NCI-H146 treated with DMSO at 0.1 percent for 48 hours (cell line): ENCODE measurements at regions not wholly inside any gene's neighbourhood (a gene's known extent, or its start where the extent isn't known, plus 50 kb on each side); places are given as distances from the start of the nearest gene placed in this dataset.

Experiments used
- DNase-seq: peaks from one replicate; lab custom pipeline; 2025; ENCODE audit not compliant: unreplicated experiment; lab: John Stamatoyannopoulos, UW

- no peak for DNase-seq
These were observed 406.7 kb downstream of the GPATCH2 start for GRCh38 chr1:217224201-217224600.

- no peak for DNase-seq
These were observed 416.3 kb downstream of the GPATCH2 start for GRCh38 chr1:217214551-217214950.

- DNase-seq: no peak
These were observed 419.4 kb downstream of the GPATCH2 start for GRCh38 chr1:217211486-217211885.

DNA sequence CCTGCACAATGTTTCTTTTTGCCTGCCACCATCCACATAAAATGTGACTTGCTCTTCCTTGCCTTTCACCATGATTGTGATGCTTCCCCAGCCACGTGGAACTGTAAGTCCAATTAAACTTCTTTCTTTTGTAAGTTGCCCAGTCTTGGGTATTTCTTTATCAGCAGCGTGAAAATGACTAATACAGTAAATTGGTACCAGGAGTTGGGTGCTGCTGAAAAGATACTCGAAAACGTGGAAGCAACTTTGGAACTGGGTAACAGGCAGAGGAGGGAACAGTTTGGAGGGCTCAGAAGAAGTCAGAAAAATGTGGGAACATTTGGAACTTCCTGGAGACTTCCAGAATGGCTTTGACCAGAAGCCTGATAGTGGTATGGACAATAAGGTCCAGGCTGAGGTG lies 425.3 kb downstream of the GPATCH2 start:
- DNase-seq: no peak

- no peak for DNase-seq
These were observed 434.3 kb downstream of the GPATCH2 start for GRCh38 chr1:217196616-217197015.

- no peak for DNase-seq
These were observed 437.7 kb downstream of the GPATCH2 start for GRCh38 chr1:217193151-217193550.

GRCh38 chr1:217191441-217191840 lies 439.4 kb downstream of the GPATCH2 start:
- DNase-seq: no peak

DNA sequence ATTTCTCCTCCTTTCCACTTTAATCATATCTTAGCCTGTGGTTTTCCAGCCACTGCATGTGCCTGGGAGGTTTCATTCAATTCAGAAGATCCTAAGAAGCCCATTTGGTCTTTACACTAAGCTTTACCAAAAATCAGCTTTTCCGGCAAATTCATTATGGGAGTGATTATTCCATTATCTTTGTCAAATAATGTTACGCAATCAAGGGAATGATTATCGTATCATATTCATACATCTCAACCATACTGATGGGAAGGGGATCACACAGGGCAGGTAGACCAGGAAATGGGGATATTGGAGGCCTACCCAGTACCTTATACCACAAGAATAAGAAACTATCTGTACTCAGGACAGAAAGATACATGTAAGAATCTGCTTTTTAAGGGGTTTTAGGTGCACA lies 440.5 kb downstream of the GPATCH2 start:
- DNase-seq: no peak

DNA sequence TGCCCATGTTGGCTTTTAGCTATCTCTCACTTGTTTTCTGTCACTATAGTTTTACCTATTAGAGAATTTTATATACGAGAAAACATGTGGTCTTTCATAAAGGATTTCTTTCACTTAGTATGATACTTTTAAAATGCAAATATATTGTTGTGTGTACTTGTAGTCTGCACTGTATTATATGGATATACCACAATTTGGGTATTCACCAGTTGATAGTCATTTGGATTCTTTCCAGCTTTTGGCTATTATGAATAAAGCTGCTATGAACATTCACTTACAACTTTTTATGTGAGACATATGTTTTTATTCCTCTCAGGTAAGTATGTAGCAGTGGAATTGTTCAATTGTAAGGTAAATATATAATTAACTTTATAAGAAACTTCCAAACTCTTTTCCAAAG lies 441.5 kb downstream of the GPATCH2 start:
- no peak for DNase-seq

DNA sequence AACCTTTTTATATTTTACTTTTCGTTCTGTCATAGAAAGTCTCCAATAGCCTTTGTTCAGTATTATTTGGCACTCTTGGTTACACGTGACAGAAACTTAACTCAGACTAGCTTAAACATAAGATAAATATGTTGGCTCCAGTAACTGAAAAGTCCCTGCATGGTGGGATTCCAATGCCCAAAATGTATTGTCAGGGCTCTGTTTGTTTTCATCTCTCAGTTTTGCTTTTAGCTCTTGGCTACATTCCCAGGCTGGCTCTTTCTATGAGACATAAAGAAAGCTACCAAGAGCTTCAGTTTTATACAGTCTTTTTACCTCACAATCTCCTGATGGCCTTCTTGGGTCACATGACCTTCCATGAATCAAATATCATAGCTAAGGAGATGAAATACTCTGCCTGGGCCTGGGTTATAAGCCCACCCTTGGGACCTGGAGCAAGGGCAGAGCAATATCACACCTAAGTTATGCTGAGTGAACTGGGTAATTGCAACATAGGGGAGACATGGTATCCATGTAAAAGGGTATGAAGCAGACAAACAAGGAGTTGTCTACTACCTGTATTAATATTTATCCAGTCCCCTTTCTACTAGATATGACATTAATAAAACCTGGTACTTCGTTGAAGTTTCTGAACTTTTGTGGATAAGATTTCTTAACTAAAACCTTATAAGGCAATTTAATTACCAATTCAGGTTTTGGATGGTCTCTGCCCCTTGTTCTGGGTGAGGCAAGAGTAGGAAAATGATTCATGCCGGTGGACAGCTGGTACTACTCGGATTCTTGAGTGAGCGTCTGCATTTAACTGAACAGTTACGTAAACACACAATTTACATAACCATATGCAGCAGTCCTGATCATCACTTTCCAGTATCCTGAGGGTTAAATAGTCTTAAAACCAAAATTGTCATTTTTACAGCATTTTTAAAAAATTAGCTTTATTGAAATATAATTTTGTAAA lies 442.3 kb downstream of the GPATCH2 start:
- no peak for DNase-seq

GRCh38 chr1:217186664-217187063 lies 444.2 kb downstream of the GPATCH2 start:
- DNase-seq: no peak

DNA sequence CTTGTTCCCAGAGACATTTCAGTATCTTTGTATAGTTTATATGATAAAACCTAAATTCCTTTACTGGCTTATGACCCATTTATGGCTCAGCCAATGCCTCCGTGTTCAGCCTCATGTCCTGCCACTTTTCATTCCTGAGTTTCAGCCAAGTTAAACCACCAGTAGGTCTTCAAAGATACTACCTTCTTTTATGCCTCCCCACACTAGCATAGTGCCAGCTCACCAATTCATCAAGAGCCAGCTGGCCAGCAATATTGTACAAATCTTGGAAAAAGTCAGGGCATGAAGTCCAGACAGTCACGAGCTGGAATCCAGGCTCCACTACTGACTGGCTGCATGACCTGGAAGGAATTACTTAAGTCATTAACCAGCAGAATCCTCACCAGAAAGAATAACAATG lies 446.0 kb downstream of the GPATCH2 start:
- DNase-seq: no peak

DNA sequence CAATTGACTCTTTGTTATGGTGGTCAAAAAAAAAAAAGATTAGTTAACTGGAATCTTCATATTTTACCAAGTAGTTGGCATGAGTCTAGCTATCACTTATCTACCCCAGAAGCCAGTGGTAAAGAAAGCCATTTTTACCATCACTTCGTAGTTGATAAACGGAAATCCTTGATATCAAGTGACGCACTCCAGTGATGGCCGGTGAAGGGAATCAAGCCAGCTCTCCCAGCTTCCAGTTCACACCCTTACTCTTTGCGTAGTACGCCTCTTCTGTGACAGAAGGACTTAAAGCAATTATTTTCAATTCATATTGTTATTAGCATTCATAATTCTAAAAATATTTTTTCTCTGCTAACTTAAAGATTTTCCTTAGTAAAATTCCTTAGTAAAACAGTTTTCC lies 447.9 kb downstream of the GPATCH2 start:
- DNase-seq: no peak

- no peak for DNase-seq
These were observed 449.1 kb downstream of the GPATCH2 start for GRCh38 chr1:217181756-217182155.

GRCh38 chr1:217181176-217181746 lies 449.6 kb downstream of the GPATCH2 start:
- DNase-seq: no peak

- no peak for DNase-seq
These were observed 450.4 kb downstream of the GPATCH2 start for GRCh38 chr1:217180443-217180842.

DNA sequence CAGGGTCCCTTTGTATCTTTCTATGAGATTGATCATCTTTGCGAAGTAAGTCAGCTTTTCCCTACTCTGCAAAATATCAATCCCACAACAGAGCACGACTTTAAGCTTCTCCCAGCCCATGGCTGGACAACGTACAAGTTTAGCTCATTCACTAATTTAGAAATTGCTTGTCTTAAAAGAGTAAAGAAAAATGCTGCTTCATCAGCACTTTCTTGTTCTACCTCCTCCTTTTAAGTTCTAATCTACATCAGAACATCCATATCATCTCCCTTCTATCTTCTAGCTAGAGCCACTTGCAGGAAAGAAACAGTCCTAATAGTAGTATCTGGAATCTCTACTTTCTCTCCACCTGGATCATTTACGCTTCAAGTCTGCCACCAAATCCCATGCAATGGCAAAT lies 441.2 kb upstream of the ESRRG start:
- DNase-seq: no peak

DNA sequence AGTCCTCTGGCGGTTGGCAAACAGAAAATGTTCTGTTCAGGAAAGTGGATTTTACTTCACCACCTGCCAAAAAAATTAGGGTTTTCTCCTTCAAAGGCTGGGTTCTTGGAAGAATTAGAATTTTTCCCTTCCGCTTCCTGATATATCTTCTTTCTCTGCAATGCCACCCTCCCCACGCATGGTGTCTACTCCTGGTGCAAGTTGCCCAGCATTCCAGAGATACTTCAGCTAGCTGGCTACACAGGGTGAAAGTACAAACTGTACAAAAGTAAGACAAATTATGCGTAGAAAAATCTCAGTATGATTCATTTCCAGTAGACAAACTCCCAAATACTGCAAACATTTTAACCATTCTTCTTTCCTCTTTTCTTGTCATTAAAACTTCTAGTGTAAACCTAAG lies 430.1 kb upstream of the ESRRG start:
- no peak for DNase-seq

DNA sequence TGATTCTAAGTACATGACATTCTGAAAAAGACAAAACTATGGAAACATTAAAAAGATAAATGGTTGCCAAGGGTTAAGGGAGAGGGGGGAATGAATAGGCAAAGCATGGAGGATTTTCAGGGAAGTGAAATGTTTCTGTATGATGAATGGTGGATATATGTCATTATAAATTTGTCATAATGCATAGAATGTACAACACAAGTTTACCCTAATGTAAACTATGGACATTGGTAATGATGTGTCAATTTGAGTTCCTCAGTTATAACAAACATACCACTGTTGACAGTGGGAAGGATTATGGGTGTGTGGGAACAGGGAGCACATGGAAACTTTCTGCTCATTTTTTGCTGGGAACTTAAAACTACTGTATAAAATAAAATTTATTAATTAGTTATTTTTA lies 427.1 kb upstream of the ESRRG start:
- no peak for DNase-seq

GRCh38 chr1:217149791-217150190 lies 426.6 kb upstream of the ESRRG start:
- no peak for DNase-seq

DNA sequence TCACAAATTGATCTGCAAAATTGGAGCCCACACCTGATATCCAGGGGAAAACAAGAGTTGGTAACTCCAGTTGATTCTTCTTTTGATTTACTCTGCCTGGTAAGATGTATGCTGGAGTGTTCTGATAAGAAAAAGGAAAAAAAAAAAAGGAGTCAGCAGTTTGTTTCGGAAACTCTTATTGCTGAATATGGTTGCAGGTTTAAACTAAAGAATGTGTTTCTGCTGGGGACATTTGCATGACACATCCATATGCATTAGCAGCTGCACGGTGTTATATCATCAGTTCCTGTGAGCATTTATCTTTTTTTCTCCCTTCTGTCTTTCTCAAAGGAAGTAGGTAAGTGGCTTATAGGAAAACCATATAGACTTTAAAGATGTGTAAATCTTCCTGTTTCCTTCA lies 418.5 kb upstream of the ESRRG start:
- no peak for DNase-seq

GRCh38 chr1:217140041-217140901 lies 417.0 kb upstream of the ESRRG start:
- DNase-seq: no peak
